Spleen (tissue), 11 donors: ENCODE measurements at regions not wholly inside any gene's neighbourhood (a gene's known extent, or its start where the extent isn't known, plus 50 kb on each side); places are given as distances from the start of the nearest gene placed in this dataset.

Experiments used
- DNase-seq: peaks from one replicate; pipeline ENCODE4 v3.0.0-alpha.2; 2020
- H3K27ac ChIP-seq, 8 donors: fragments of 200-600 bp; sonication (generic) in 7 of 8; 1 replicate in 4 of 8; 2 replicates in 4 of 8; pipeline versions ENCODE4 v1.5.0 to v1.8.0; 2016 to 2021; ENCODE audit warnings: inconsistent platforms in 4 of 8, mild to moderate bottlenecking in 4 of 8, moderate library complexity in 1 of 8
- H3K27me3 ChIP-seq, 7 donors: fragments of 200-600 bp; sonication (generic) in 6 of 7; replicated peaks in 1 of 7; 1 replicate in 4 of 7; 2 replicates in 3 of 7; pipeline versions ENCODE4 v1.5.0 to v1.8.0; 2016 to 2021; ENCODE audit warnings: inconsistent platforms in 3 of 7, mild to moderate bottlenecking in 1 of 7
- H3K36me3 ChIP-seq, 6 donors: fragments of 200-600 bp; sonication (generic) in 5 of 6; 1 replicate in 4 of 6; 2 replicates in 2 of 6; pipeline versions ENCODE4 v1.5.0 to v1.8.0; 2016 to 2021; ENCODE audit warnings: inconsistent platforms in 2 of 6
- H3K4me1 ChIP-seq, 6 donors: fragments of 200-600 bp; sonication (generic) in 5 of 6; 1 replicate in 3 of 6; 2 replicates in 3 of 6; pipeline versions ENCODE4 v1.5.0 to v1.8.0; 2016 to 2021; ENCODE audit warnings: inconsistent platforms in 3 of 6
- H3K4me3 ChIP-seq, 8 donors: fragments of 200-600 bp; sonication (generic) in 7 of 8; 1 replicate in 4 of 8; 2 replicates in 4 of 8; pipeline versions ENCODE4 v1.5.0 to v1.8.0; 2016 to 2021; ENCODE audit warnings: inconsistent platforms in 4 of 8, mild to moderate bottlenecking in 4 of 8, moderate library complexity in 2 of 8
- H3K9me3 ChIP-seq, 8 donors: fragments of 200-600 bp; sonication (generic) in 7 of 8; 1 replicate in 4 of 8; 2 replicates in 4 of 8; pipeline versions ENCODE4 v1.5.0 to v1.8.0; 2016 to 2021; ENCODE audit warnings: inconsistent platforms in 4 of 8
- CTCF ChIP-seq, 11 experiments: fragments of 200-600 bp in 7 of 11; fragments of 450-650 bp in 4 of 11; sonication (generic) in 4 of 11; IDR thresholded peaks in 8 of 11; conservative IDR thresholded peaks in 3 of 11; 1 replicate in 7 of 11; 2 replicates in 4 of 11; pipeline versions ENCODE4 v1.4.0 to v1.8.0; 2016 to 2021; ENCODE audit warnings: antibody characterized with exemption in 11 of 11, inconsistent platforms in 4 of 11, mild to moderate bottlenecking in 1 of 11
- POLR2A ChIP-seq, 3 donors: fragments of 450-650 bp; IDR thresholded peaks; one replicate each; pipeline ENCODE4 v1.5.1; 2017; ENCODE audit warnings: antibody characterized with exemption in 3 of 3, mild to moderate bottlenecking in 1 of 3
- POLR2AphosphoS5 ChIP-seq, 3 donors: sonication (generic); formaldehyde crosslinking; IDR thresholded peaks; one replicate each; pipeline ENCODE4 v1.5.1; 2017; ENCODE audit warnings: antibody characterized with exemption in 3 of 3
- WGBS, 5 donors: extraction: QIAGEN DNeasy Blood & Tissue Kit in 3 of 5; methylation state at CpG; one replicate each; pipeline versions ENCODE4 v1.1.5 to v1.1.7; 2013 to 2018; 5-methylcytosine and 5-hydroxymethylcytosine counted together
- intact Hi-C: fragments of 100-400 bp; cut with DNase I; formaldehyde crosslinking; loops from one replicate; pipeline ENCODE4 v1.15.0; 2023; ENCODE audit warnings: low total_unique reads
- donor health status: healthy with polysubstance abuse.
- donor health status: DM: no; HTN: no; CAD: no; lungs with moderate emphysema.
- donor health status: DM: no; HTN: no; CAD: no.
- donor health status: Bipolar disorder and iron deficiency.
- donor health status: healthy.
- donor health status: DM: no; HTN: no; CAD: no.
- donor health status: DM: yes; HTN: yes; CAD: no.

DNA sequence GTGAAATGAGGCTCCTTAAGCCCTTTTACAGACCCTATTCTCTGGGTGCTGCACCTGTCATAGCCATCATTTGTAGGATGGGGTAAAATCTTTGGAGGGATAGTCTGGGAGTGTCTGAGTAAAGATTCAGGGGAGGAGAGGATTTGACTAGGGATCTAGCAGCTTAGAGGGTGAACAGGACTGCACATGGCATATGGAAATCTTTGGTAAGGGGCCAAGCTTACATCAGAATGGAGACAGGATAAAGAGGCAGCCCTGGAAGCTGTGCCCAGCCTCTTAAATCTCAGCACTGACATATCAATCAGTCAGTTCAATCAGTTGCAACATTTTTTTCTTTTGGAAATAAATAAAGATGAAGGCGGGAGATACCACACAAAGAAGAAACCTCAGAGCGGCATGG lies 301.8 kb upstream of the CADM1 start:
- H3K9me3 ChIP-seq: peaks cover 4 to 38% (median 28%) of the 10 kb centered on the region in 8 donors
- intact Hi-C loops: no loop called here
- DNase-seq: no peak
- no peak overlapping the region for H3K27ac ChIP-seq
- no peak for TF ChIP-seq POLR2AphosphoS5 (IDR thresholded peaks at IDR 0.05)
- H3K36me3 ChIP-seq: no peaks in the 10 kb centered on the region
- H3K4me1 ChIP-seq: no peaks in the 10 kb centered on the region
- no peaks in the 10 kb centered on the region for H3K27me3 ChIP-seq
- no peak overlapping the region for H3K4me3 ChIP-seq
- WGBS, 5 donors: 93 to 97% (median 95%) methylated on average over 2 of the region's 2 CpGs

GRCh38 chr11:115803073-115803740 lies 299.0 kb upstream of the CADM1 start:
- TF ChIP-seq CTCF (IDR thresholded peaks at IDR 0.05 in 8 of 11, conservative IDR thresholded peaks at IDR 0.05 in 3 of 11): no peak
- H3K9me3 ChIP-seq: peaks cover 0 to 16% (median 12%) of the 10 kb centered on the region in 8 donors
- H3K27ac ChIP-seq: no peak overlapping the region
- WGBS, 5 donors: 91 to 95% (median 92%) methylated on average over 2 of the region's 2 CpGs
- H3K27me3 ChIP-seq: no peaks in the 10 kb centered on the region
- intact Hi-C loops: no loop called here
- H3K4me1 ChIP-seq: no peaks in the 10 kb centered on the region
- DNase-seq: no peak
- H3K36me3 ChIP-seq: no peaks in the 10 kb centered on the region
- no peak overlapping the region for H3K4me3 ChIP-seq

GRCh38 chr11:115802641-115803040 lies 298.4 kb upstream of the CADM1 start:
- H3K4me3 ChIP-seq: no peak overlapping the region
- H3K36me3 ChIP-seq: no peaks in the 10 kb centered on the region
- no peak for DNase-seq
- no peaks in the 10 kb centered on the region for H3K27me3 ChIP-seq
- H3K4me1 ChIP-seq: no peaks in the 10 kb centered on the region
- intact Hi-C loops: no loop called here
- TF ChIP-seq CTCF (IDR thresholded peaks at IDR 0.05 in 8 of 11, conservative IDR thresholded peaks at IDR 0.05 in 3 of 11): no peak
- TF ChIP-seq POLR2A (IDR thresholded peaks at IDR 0.05): no peak
- TF ChIP-seq POLR2AphosphoS5 (IDR thresholded peaks at IDR 0.05): no peak
- H3K9me3 ChIP-seq: peaks cover 0 to 10% (median 7%) of the 10 kb centered on the region in 8 donors
- WGBS, 5 donors: 69 to 82% (median 77%) methylated on average over 3 of the region's 3 CpGs
- no peak overlapping the region for H3K27ac ChIP-seq

DNA sequence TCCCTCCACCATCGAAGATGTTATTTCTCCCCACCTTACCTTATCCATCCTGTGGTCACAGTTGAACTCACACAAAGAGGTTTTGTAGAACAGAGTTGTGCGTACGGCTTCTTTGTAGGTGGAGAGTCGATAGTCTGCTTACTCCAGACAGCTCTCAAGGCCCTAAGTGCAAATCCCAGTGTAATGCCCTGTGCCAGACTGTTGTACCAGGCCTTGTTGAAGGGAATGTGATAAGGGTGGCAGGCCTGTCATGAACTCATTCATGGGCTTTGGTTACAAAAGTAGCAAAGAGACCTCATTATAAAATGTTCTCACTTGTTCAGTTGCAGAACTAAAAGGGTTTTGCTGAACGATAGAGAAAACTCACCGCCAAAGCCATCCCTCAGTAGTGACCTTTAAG lies 288.7 kb upstream of the CADM1 start:
- H3K4me1 ChIP-seq: no peaks in the 10 kb centered on the region
- WGBS, 5 donors: 80 to 90% (median 86%) methylated on average over 6 of the region's 6 CpGs
- H3K4me3 ChIP-seq: no peak overlapping the region
- H3K27ac ChIP-seq: no peak overlapping the region
- no peak for DNase-seq
- H3K36me3 ChIP-seq: no peaks in the 10 kb centered on the region
- H3K27me3 ChIP-seq: no peaks in the 10 kb centered on the region
- TF ChIP-seq POLR2AphosphoS5 (IDR thresholded peaks at IDR 0.05) (no peak), CTCF (IDR thresholded peaks at IDR 0.05 in 8 of 11, conservative IDR thresholded peaks at IDR 0.05 in 3 of 11) (no peak), POLR2A (IDR thresholded peaks at IDR 0.05) (no peak)
- peaks cover 0 to 9% (median 0%) of the 10 kb centered on the region in 8 donors for H3K9me3 ChIP-seq
- intact Hi-C loops: no loop called here
